ENCODE measurements at regions not wholly inside any gene's neighbourhood (a gene's known extent, or its start where the extent isn't known, plus 50 kb on each side); places are given as distances from the start of the nearest gene placed in this dataset.

DNA sequence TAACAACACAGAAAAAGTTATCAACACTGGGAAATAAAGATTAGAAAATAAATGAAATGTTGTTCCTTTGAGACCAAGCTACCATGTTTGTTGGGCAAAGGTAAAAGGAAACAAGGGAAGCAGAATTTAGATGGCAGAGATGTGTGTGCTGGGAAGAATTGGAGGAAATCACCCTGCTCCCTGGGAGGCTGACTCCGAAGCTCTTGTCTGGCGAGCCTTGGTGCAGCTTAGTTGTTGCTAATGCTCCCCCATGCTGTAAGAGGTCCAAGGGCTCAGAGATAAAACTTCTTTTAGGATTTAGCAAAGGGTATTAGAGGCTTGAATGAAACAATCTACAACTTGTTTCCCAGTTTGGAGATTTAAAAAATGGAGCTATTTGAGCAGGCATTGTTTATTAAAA lies 123.8 kb upstream of the DDIT4L start:
- no peak overlapping the region for H3K9ac ChIP-seq (ENCODE audit: insufficient read depth in 1 of 2, low read length in 2 of 2)
- H3K4me1 ChIP-seq (ENCODE audit: control insufficient read depth in 5 of 5, insufficient read depth in 5 of 5, low read length in 5 of 5), result peaks cover 0 to 3% (median 0%) of the 10 kb centered on the region in 5 donors
- WGBS, 2 donors, result 69 to 86% methylated on average over 2 of the region's 2 CpGs
- H3K36me3 ChIP-seq (ENCODE audit: control insufficient read depth in 4 of 4, insufficient read depth in 4 of 4, low read length in 4 of 4), result no peaks in the 10 kb centered on the region
- H3K4me3 ChIP-seq, result no peak overlapping the region
- no peaks in the 10 kb centered on the region for H3K9me3 ChIP-seq (ENCODE audit: control insufficient read depth in 4 of 4, insufficient read depth in 3 of 4, low read length in 3 of 4)
- DNase-seq (no peak), ATAC-seq (ENCODE audit: insufficient read depth, low FRiP score) (no peak)
- H3K27ac ChIP-seq (ENCODE audit: low read depth in 1 of 2, low read length in 1 of 2), result no peak overlapping the region
- TF ChIP-seq, protein P1, sequence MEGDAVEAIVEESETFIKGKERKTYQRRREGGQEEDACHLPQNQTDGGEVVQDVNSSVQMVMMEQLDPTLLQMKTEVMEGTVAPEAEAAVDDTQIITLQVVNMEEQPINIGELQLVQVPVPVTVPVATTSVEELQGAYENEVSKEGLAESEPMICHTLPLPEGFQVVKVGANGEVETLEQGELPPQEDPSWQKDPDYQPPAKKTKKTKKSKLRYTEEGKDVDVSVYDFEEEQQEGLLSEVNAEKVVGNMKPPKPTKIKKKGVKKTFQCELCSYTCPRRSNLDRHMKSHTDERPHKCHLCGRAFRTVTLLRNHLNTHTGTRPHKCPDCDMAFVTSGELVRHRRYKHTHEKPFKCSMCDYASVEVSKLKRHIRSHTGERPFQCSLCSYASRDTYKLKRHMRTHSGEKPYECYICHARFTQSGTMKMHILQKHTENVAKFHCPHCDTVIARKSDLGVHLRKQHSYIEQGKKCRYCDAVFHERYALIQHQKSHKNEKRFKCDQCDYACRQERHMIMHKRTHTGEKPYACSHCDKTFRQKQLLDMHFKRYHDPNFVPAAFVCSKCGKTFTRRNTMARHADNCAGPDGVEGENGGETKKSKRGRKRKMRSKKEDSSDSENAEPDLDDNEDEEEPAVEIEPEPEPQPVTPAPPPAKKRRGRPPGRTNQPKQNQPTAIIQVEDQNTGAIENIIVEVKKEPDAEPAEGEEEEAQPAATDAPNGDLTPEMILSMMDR (IDR thresholded peaks at IDR 0.05; ENCODE audit: control extremely low read depth, extremely low read depth), result no peak
- no peaks in the 10 kb centered on the region for H3K27me3 ChIP-seq (ENCODE audit: control insufficient read depth in 3 of 3, insufficient read depth in 3 of 3, low read length in 2 of 3)

GRCh38 chr4:100312615-100313350 lies 122.5 kb upstream of the DDIT4L start:
- Histone ChIP-seq H3K27ac (ENCODE audit: low read depth in 1 of 2, low read length in 1 of 2) (no peak overlapping the region), H3K4me1 (ENCODE audit: control insufficient read depth in 5 of 5, insufficient read depth in 5 of 5, low read length in 5 of 5) (peaks cover 0 to 3% (median 0%) of the 10 kb centered on the region in 5 donors), H3K9ac (ENCODE audit: insufficient read depth in 1 of 2, low read length in 2 of 2) (no peak overlapping the region), H3K4me3 (no peak overlapping the region), H3K9me3 (ENCODE audit: control insufficient read depth in 4 of 4, insufficient read depth in 3 of 4, low read length in 3 of 4) (no peaks in the 10 kb centered on the region), H3K27me3 (ENCODE audit: control insufficient read depth in 3 of 3, insufficient read depth in 3 of 3, low read length in 2 of 3) (no peaks in the 10 kb centered on the region), H3K36me3 (ENCODE audit: control insufficient read depth in 4 of 4, insufficient read depth in 4 of 4, low read length in 4 of 4) (no peaks in the 10 kb centered on the region)
- TF ChIP-seq, protein P1 (IDR thresholded peaks at IDR 0.05; ENCODE audit: control extremely low read depth, extremely low read depth), result no peak
- no peak for DNase-seq
- 69 to 79% methylated on average over 2 of the region's 2 CpGs for WGBS, 2 donors
- no peak for ATAC-seq (ENCODE audit: insufficient read depth, low FRiP score)

GRCh38 chr4:100311181-100311580 lies 120.9 kb upstream of the DDIT4L start:
- H3K9ac ChIP-seq (ENCODE audit: insufficient read depth in 1 of 2, low read length in 2 of 2), result no peak overlapping the region
- WGBS, 2 donors, result 87 to 95% methylated on average over 3 of the region's 3 CpGs
- H3K4me1 ChIP-seq (ENCODE audit: control insufficient read depth in 5 of 5, insufficient read depth in 5 of 5, low read length in 5 of 5), result peaks cover 0 to 3% (median 0%) of the 10 kb centered on the region in 5 donors
- no peak overlapping the region for H3K27ac ChIP-seq (ENCODE audit: low read depth in 1 of 2, low read length in 1 of 2)
- DNase-seq (no peak), ATAC-seq (ENCODE audit: insufficient read depth, low FRiP score) (no peak)
- no peaks in the 10 kb centered on the region for H3K9me3 ChIP-seq (ENCODE audit: control insufficient read depth in 4 of 4, insufficient read depth in 3 of 4, low read length in 3 of 4)
- TF ChIP-seq, protein P1 (IDR thresholded peaks at IDR 0.05; ENCODE audit: control extremely low read depth, extremely low read depth), result no peak
- no peaks in the 10 kb centered on the region for H3K36me3 ChIP-seq (ENCODE audit: control insufficient read depth in 4 of 4, insufficient read depth in 4 of 4, low read length in 4 of 4)
- H3K27me3 ChIP-seq (ENCODE audit: control insufficient read depth in 3 of 3, insufficient read depth in 3 of 3, low read length in 2 of 3), result no peaks in the 10 kb centered on the region
- no peak overlapping the region for H3K4me3 ChIP-seq

DNA sequence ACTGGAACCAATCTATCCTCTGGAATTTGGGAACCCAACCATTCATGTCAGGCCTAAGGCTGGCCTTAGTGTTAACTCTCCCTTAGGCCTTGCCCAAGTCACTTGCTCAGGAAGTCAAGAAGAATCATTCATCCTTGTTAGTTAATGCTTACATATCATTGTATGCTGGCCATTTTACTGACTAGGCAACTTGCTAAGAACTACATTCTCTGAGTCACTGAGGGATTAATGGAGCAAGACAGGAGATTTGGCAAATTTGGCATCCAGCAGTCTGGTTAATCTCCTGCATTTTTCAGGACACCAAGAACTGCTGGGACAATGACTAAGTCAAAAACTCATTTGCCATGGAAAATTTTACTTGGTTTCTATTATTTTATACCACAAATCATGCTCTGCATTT lies 115.8 kb upstream of the DDIT4L start:
- DNase-seq (no peak), ATAC-seq (ENCODE audit: insufficient read depth, low FRiP score) (no peak)
- no peak overlapping the region for H3K4me3 ChIP-seq
- no peaks in the 10 kb centered on the region for H3K36me3 ChIP-seq (ENCODE audit: control insufficient read depth in 4 of 4, insufficient read depth in 4 of 4, low read length in 4 of 4)
- H3K27me3 ChIP-seq (ENCODE audit: control insufficient read depth in 3 of 3, insufficient read depth in 3 of 3, low read length in 2 of 3), result no peaks in the 10 kb centered on the region
- no peaks in the 10 kb centered on the region for H3K4me1 ChIP-seq (ENCODE audit: control insufficient read depth in 5 of 5, insufficient read depth in 5 of 5, low read length in 5 of 5)
- no peak overlapping the region for H3K9ac ChIP-seq (ENCODE audit: insufficient read depth in 1 of 2, low read length in 2 of 2)
- TF ChIP-seq, protein P1 (IDR thresholded peaks at IDR 0.05; ENCODE audit: control extremely low read depth, extremely low read depth), result no peak
- H3K27ac ChIP-seq (ENCODE audit: low read depth in 1 of 2, low read length in 1 of 2), result no peak overlapping the region
- H3K9me3 ChIP-seq (ENCODE audit: control insufficient read depth in 4 of 4, insufficient read depth in 3 of 4, low read length in 3 of 4), result no peaks in the 10 kb centered on the region

Measured in lung (tissue), 11 donors.